ENCODE measurements at regions not wholly inside any gene's neighbourhood (a gene's known extent, or its start where the extent isn't known, plus 50 kb on each side); places are given as distances from the start of the nearest gene placed in this dataset.

- TF ChIP-seq SNAI2 (CRISPR knock-in tag; IDR thresholded peaks at IDR 0.05) (no peak), ZNF8 (CRISPR knock-in tag; IDR thresholded peaks at IDR 0.05) (no peak), BACH2 (CRISPR knock-in tag; IDR thresholded peaks at IDR 0.05; ENCODE audit: borderline replicate concordance) (no peak), POU6F1 (CRISPR knock-in tag; IDR thresholded peaks at IDR 0.05; ENCODE audit: borderline replicate concordance, low read depth) (no peak), PATZ1 (CRISPR knock-in tag; IDR thresholded peaks at IDR 0.05; ENCODE audit: borderline replicate concordance) (no peak), TCF4 (CRISPR knock-in tag; IDR thresholded peaks at IDR 0.05; ENCODE audit: borderline replicate concordance) (no peak)
Observed at GRCh38 chr1:117295001-117295400, 72.2 kb upstream of the MAN1A2 start.
